ENCODE measurements at regions not wholly inside any gene's neighbourhood (a gene's known extent, or its start where the extent isn't known, plus 50 kb on each side); places are given as distances from the start of the nearest gene placed in this dataset.
"Not testable (repeated sequence)": the region's sequence is repeated elsewhere in the genome, so short reads cannot be mapped to it uniquely, and the experiment has no call there.

- FAIRE-seq (no peak), DNase-seq (ENCODE audit: low spot score) (no peak)
Observed at GRCh38 chr1:83515578-83516154, 483.3 kb downstream of the TTLL7 start.

GRCh38 chr1:83512373-83513193 lies 486.3 kb downstream of the TTLL7 start:
- no peak for FAIRE-seq

GRCh38 chr1:83511146-83511726 lies 487.7 kb downstream of the TTLL7 start:
- no peak for FAIRE-seq

More at GRCh38 chr1:83512373-83513193, 486.3 kb downstream of the TTLL7 start:
- DNase-seq (ENCODE audit: low spot score), result no peak

GRCh38 chr1:83509301-83509781 lies 489.6 kb downstream of the TTLL7 start:
- DNase-seq (ENCODE audit: low spot score) (no peak), FAIRE-seq (no peak)

More at GRCh38 chr1:83511146-83511726, 487.7 kb downstream of the TTLL7 start:
- no peak for DNase-seq (ENCODE audit: low spot score)

- peak; percentile 8 for DNase-seq (ENCODE audit: low spot score)
- no peak for FAIRE-seq
Observed at GRCh38 chr1:83508485-83509151, 490.3 kb downstream of the TTLL7 start.

- FAIRE-seq, result no peak
- DNase-seq (ENCODE audit: low spot score), result no peak
Observed at GRCh38 chr1:83505148-83505547, 493.8 kb downstream of the TTLL7 start.

GRCh38 chr1:83503153-83503552 lies 495.8 kb downstream of the TTLL7 start:
- FAIRE-seq (no peak), DNase-seq (ENCODE audit: low spot score) (no peak)

GRCh38 chr1:83500987-83501591 lies 497.8 kb downstream of the TTLL7 start:
- FAIRE-seq, result no peak
- no peak for DNase-seq (ENCODE audit: low spot score)

GRCh38 chr1:83500531-83500930 lies 498.4 kb downstream of the TTLL7 start:
- no peak for FAIRE-seq
- DNase-seq (ENCODE audit: low spot score), result no peak

GRCh38 chr1:83499998-83500397 lies 498.9 kb downstream of the TTLL7 start:
- FAIRE-seq (no peak), DNase-seq (ENCODE audit: low spot score) (no peak)

- DNase-seq (ENCODE audit: low spot score), result no peak
- FAIRE-seq, result no peak
Observed at GRCh38 chr1:83497563-83497962, 501.4 kb downstream of the TTLL7 start.

GRCh38 chr1:83495560-83495959 lies 503.4 kb downstream of the TTLL7 start:
- FAIRE-seq, result no peak

GRCh38 chr1:83493633-83494032 lies 505.3 kb downstream of the TTLL7 start:
- FAIRE-seq (no peak), DNase-seq (ENCODE audit: low spot score) (no peak)

More at GRCh38 chr1:83495560-83495959, 503.4 kb downstream of the TTLL7 start:
- no peak for DNase-seq (ENCODE audit: low spot score)

GRCh38 chr1:83491930-83492329 lies 507.0 kb downstream of the TTLL7 start:
- FAIRE-seq (no peak), DNase-seq (ENCODE audit: low spot score) (no peak)

- no peak for DNase-seq (ENCODE audit: low spot score)
- no peak for FAIRE-seq
Observed at GRCh38 chr1:83490988-83491387, 507.9 kb downstream of the TTLL7 start.

GRCh38 chr1:83488105-83488504 lies 510.8 kb downstream of the TTLL7 start:
- DNase-seq (ENCODE audit: low spot score); FAIRE-seq: not testable (repeated sequence)

GRCh38 chr1:83487460-83487859 lies 511.5 kb downstream of the TTLL7 start:
- not testable (repeated sequence) for DNase-seq (ENCODE audit: low spot score); FAIRE-seq

GRCh38 chr1:83485314-83486019 lies 513.5 kb downstream of the TTLL7 start:
- FAIRE-seq; DNase-seq (ENCODE audit: low spot score): not testable (repeated sequence)

GRCh38 chr1:83481284-83481683 lies 517.6 kb downstream of the TTLL7 start:
- FAIRE-seq; DNase-seq (ENCODE audit: low spot score): not testable (repeated sequence)

- DNase-seq (ENCODE audit: low spot score); FAIRE-seq: not testable (repeated sequence)
Observed at GRCh38 chr1:83479591-83480239, 519.2 kb downstream of the TTLL7 start.
